Occipital lobe (tissue), 1 donor: ENCODE measurements at regions not wholly inside any gene's neighbourhood (a gene's known extent, or its start where the extent isn't known, plus 50 kb on each side); places are given as distances from the start of the nearest gene placed in this dataset.
"Not testable (repeated sequence)": the region's sequence is repeated elsewhere in the genome, so short reads cannot be mapped to it uniquely, and the experiment has no call there.

ENCODE experiments used
- DNase-seq: peaks from one replicate; lab custom pipeline; 2025; lab: John Stamatoyannopoulos, UW

DNA sequence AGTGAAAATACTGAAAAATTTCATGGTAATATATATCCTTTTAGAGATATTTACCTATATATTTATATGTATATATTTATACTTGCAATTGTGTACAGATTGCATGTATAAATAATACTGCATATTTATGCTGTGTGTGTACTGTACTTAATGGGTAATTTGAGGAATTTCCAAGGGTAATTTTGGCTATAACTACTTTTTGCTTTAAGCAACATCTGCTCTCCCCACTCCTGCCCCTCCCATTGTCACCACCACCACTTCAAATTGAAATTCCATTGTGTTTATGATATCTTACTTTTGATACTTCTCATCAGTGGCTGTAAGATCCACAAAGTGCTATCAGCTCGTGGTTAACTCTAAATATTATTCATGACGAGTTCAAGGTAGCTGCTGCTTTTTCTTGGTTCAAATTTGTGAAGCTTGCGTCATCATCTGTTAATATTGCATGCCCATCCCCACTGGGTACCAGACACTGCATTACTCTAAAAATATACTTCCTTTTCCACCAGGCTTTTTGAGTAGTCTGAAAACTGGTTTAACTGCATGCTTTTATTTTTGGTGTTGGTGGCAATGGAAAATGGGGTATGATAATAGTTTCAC, 91.7 kb upstream of the MITF start:
- no peak for DNase-seq

DNA sequence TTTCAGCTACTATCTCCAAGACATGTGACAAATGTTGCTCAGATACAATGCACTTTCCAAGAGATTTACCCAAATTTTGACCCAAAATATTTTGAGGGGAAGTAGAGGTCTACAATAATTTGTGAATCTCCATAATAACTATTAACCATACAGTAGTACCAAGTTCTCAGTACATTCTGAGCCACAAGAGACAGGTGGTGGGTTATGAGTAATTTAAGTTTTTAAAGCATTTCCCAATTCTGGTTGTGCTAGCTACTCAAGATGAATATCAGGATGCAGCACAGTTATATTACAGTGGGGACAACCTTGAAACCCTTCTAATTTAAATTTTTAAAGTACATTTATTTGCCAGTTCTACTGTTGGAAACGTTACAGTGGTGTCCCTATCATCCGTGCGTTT, 92.2 kb upstream of the MITF start:
- no peak for DNase-seq

DNA sequence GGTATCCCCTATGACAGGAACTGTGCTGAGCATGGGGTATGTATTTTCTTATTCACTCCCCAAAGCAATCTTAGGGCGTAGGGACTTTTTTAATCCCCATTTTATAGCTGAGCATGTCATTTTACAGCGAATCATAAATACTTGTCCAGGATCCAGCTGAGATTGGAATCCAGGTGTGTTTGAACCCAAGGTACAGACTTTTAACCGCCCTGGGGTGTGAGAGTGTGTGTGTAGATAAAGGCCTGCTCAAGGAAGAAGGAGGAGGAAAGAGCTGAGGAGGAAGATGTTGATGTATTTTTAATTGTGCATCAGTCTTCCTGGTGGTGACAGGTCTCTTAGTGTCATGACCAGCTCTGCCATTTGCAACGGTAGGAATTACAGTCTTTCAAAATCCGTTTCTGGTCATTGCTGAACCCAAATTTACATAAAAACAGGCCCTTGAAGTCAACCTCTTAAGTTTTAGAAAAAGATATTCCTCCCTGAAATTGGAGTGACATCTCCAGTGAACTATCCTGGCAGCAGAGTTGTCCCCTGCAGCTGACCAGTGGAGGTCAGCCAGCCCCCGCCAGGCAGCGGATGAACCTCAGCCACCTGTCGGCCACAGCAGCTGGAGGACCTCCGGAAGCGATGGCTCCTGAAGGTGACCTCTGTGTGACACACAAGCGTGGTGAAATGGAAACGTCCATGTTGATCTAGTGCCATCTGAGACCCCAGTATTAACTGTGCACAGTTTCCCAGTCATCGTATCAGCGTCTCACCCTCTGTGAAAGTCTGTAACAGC, 92.8 kb upstream of the MITF start:
- DNase-seq: no peak

- DNase-seq: no peak
Measured at GRCh38 chr3:69642606-69643005, 96.7 kb upstream of the MITF start.

GRCh38 chr3:69639851-69640250, 99.4 kb upstream of the MITF start:
- no peak for DNase-seq

DNA sequence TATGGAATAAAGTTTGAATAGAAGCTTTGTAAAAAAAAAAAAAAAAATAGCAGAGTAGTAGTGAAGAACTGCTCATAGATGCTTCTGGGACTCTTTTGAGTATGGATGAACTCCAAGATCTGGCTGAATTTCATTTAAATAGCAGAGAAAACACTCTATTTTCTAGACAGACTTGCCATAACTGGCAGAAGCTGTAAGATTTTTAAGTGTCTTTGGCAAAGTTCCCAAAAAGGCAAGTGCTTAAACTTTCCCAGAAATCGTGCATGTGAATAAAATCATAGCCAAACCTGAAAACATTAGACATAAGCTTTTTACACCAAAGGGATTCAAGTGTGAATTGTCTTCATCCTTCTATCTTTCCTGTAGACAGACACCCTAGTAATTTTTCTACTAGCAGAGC, 110.3 kb upstream of the MITF start:
- DNase-seq: no peak

DNA sequence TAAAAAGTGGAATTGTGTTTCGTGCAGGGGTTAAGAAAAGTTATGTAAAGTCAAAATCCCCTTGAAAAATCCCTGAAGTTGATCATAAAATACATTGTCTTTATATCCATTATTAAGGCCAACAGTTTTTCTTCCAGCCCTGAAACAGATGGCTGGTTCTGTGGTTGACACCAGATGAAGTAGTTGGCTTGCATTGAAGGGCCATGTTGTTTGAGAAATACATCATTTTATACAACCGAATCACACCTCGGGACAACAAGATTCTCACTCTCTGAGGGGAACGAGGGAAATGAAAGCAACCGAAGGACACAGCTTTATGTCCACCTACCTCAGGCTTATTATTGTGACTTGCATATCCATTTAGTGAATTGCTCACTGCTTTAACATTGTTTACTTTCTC, 126.0 kb upstream of the MITF start:
- no peak for DNase-seq

DNA sequence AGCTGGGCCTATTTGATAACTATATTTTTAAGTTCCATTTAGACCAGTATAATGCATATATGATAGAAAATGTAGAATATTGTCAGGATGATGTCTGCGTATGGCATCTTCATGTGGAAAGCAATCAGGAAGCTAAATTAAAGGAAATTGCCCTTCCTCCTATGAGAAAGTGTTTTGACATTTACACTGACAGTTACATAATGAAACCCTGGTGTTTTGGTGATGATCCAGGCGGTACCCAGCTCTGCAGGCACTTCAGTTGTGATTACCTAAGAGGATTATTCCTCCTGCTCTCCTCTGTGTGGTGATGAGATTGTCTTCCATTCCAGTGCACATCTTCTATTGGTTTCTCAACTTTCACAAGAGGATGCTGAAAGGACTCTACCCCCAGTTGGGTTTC, 126.5 kb upstream of the MITF start:
- no peak for DNase-seq

DNA sequence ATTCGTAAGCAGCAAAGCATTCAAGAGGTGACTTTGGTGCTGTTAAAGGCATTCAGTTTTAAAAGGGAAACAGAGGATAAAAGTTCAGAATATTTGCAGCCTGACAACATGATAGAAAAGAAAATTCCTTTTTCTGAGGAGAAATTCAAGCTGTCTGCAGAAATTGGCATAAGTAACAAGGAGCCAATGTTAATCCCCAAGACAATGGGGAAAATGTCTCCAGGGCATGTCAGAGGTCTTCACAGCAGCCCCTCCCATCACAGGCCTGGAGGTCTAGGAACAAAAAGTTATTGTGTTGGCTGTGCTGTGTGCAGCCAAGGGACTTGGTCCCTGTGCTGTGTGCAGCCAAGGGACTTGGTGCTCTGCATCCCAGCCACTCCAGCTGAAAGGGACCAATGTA, 129.7 kb upstream of the MITF start:
- DNase-seq: not testable (repeated sequence)

DNA sequence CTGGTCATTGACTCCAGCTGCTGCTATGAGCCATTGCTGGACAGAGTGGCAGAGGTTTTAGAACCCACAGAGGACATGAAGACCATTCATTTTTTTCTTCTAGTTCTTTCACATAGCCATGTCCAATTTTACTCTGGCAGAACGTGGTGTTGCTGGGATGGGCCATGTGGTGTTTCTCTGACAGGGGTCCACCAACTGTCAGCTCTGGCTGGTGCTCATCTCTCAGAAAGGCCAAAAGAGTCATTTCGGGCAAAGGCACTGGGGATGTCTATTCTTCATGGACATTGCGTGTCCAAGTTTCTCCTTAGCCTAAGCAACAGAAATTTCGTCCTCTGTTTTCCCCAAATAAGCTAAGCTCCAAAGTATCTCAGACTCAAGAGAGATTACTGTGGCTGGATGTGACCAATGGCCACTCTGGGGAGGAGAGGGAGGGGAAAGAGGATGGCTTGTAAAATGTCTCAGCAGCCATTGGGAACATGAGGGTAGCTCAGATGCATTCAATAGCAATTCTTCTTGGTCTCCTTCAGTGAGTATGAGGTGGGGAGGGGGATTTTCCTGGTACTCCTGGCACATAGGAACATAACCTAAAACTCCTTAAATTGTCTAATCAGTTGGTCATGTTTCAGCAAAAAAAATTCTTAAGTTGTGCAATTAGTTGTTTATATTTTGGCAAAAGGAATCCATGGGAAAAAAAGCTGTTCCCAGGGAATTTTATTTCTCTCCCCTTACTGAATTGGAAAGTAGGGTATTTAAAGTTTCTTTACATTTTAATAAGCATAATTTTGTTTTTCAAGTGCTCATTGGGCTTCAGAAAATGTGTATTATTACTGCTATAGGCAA, 131.6 kb upstream of the MITF start:
- DNase-seq: no peak

DNA sequence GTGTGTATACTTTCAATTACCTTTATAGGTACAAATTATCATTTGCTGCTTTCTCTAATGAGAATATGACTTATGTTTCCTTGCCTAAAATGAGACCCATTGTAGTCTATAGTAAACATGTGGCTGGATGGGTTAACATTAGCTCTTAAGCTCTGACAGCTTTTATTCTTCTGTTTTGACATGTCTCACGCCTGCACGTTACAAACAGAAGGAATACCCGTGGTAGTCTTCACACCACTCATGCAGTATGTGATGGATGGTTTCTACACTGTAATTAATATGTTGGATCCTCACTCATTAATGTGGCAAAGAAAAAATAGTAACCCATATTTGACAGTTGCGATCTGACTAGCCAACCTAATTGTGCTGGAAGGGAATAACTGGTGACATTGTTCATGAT, 133.4 kb upstream of the MITF start:
- DNase-seq: no peak

- no peak for DNase-seq
Measured at GRCh38 chr3:69604735-69605450, 134.4 kb upstream of the MITF start.

DNA sequence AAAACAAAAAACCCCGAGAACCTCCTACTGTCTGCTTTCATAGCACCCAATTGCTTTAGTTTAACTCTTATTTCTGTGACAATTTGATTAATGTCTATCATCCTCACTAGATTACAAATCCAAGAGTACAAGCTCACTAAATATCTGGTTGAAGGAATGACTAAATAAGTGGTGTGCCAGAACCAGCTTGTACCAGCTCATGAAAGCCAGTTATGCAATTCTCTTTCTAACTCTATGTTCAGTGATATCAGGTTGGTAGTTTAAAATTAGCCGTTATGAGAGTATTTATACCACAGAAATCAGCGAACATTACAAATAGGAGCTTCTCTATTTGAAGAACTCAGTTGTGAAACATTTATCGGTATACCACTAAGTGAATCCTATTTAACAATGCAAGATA, 137.2 kb upstream of the MITF start:
- no peak for DNase-seq

DNA sequence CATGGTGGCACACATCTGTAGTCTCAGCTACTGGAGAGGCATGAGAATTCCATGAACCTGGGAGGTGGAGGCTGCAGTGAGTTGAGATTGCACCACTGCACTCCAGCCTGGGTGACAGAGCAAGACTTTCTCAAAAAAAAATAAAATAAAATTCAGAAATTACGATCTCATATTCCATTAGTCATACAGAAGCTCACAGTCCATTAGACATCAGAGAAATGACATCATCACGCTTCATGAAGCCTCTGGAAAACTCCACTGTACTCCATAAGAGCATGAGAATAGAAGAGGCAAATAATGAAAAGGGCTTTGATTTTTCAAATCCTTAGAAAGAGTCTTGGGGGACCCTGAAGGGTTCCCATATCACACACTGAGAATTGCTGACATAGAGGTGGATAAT, 145.0 kb upstream of the MITF start:
- no peak for DNase-seq

GRCh38 chr3:69591164-69591736, 148.0 kb upstream of the MITF start:
- DNase-seq: no peak

DNA sequence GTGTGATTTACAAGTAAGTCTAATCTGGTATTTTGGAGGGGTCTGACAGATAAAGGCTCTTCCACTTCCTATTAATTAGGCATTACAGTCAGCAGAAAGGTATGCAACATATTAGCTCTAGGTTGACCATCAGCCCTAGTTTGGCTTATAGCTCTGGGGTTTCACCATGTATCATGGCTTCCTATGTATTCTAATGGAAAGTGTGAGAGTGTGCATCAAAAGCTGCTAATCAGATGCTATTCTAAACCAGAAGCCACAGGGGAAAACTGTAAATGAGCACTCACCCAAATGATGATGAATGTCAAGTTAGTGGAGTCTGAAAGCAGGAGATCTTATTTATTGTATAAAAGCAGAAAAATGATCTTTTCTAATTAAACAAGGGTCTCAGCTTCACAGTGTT, 149.2 kb upstream of the MITF start:
- DNase-seq: no peak

DNA sequence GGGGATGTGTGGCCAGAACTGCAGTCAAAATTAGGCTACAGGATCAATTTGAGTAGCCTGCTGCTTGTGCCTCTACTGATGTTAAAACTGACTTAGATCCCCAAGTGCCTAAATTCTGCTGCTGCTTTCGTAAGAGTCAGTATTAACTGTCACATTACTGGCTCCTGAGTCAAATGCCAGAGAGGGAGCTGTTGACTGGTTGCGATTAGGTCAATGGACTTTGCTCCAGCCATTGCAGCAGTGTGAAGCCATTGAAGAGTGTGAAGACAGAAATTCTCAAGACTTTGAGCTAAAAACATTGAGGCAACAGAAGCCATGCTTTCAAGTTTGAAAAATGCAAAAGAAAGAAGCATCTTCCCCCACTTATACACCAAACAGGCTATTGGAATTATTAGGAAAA, 151.1 kb upstream of the MITF start:
- DNase-seq: no peak

- DNase-seq: no peak
Measured at GRCh38 chr3:69585472-69585871, 153.8 kb upstream of the MITF start.

DNA sequence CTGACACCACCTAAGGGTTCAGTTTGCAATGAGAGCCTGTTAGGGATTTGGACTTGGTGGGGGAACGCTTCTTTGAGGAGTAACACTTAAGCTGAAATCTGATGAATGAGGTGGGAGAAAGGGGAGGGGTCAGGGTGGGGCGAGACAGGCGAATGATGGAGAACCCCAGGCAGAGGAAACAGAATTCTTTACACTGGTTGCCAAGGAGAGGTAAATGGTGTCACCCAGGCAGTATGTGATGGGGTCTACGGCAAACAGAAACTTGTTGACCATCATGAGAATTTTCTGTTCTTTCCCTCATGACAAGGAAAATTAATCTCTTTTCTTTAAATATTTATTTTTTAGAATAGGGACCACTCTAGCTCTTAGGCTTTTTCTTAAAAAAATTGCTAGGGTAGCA, 157.2 kb upstream of the MITF start:
- no peak for DNase-seq

DNA sequence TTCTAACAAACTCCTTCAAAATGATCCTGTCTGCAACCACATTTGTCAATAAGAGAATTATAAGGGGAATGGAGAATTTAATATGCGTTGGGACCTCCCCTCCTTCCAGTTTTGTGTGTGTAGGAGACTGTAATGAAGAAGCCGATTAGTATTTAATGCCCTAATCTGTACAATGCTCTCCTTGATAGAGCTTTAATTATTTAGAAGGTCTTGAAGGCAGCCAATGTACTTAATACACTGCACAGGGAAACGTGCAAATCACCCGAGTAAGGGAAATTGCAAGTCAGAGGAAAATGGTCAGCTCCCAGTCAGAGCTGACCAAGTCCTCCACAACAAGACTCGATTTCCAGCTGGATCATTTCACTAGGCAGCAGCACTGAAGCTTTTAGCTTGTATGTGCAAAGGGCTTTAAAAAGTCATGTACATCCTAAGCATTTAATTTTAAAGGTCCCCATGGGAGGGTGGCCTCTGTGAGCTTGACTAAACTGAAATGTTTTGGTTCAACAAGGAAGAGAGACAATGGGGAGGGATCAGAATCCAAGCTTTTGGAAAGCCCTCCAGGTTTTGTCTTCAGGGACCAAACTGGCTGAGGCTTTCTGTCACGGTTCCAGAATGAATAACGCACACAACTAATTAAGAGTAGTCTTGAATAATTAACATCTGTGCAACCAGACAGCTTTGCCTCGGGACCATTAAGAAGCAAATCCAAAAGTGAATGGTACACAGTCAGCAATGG, 159.8 kb upstream of the MITF start:
- DNase-seq: no peak

- DNase-seq: no peak
Measured at GRCh38 chr3:69569520-69569919, 169.7 kb upstream of the MITF start.
